HG03378 (cell line): ENCODE measurements at regions not wholly inside any gene's neighbourhood (a gene's known extent, or its start where the extent isn't known, plus 50 kb on each side); places are given as distances from the start of the nearest gene placed in this dataset.

Experiments used
- ATAC-seq: cut with Tn5 transposase; IDR thresholded peaks from one replicate; pipeline ENCODE4 v1.9.1; 2021; ENCODE audit warnings: mild to moderate bottlenecking, moderate library complexity; ENCODE audit not compliant: unreplicated experiment

- ATAC-seq = no peak
Measured at GRCh38 chr16:86710602-86710950, 132.2 kb downstream of the FOXL1 start.

DNA sequence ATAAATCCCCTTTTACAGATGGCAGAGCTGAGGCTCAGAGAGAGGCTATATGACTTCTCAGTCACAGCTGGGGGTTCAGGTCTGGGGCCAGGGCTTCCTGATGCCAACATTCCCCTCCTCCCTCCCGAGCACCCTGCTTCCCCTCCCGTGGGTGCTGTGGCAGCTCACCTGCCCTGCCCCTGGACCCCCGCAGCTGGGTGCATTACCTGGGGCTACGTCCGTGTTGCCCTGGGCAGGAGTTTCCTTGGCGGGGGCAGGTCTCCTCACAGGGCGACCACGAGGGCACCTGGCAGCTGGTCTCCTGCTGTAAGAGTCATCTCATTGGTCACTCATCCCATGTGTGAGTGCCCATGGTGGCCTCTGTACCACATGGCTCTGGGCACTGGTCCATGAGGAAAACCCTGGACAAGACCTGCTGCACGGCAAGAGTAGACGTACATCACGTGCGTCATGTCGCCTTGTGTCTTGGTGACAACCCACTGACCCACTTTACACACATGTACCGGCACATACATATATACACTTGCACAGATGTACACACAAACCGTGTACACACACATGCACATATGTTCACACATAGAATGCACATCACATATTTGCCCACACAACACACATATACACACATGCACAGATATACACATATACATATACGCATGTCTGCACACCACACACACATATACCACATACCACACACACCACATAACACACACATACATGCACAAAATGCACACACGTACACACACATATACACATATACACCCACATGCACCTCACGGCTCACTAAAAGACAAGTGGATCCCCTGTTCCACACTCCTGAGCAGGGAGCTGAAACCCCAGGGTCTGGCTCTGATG lies 134.0 kb downstream of the FOXL1 start:
- ATAC-seq = no peak

GRCh38 chr16:86713021-86713631 lies 134.8 kb downstream of the FOXL1 start:
- ATAC-seq = no peak

GRCh38 chr16:86714166-86714565 lies 135.8 kb downstream of the FOXL1 start:
- ATAC-seq = no peak

- ATAC-seq = no peak
Measured at GRCh38 chr16:86716649-86717048, 138.3 kb downstream of the FOXL1 start.

- ATAC-seq = no peak
Measured at GRCh38 chr16:86718118-86718517, 139.8 kb downstream of the FOXL1 start.

DNA sequence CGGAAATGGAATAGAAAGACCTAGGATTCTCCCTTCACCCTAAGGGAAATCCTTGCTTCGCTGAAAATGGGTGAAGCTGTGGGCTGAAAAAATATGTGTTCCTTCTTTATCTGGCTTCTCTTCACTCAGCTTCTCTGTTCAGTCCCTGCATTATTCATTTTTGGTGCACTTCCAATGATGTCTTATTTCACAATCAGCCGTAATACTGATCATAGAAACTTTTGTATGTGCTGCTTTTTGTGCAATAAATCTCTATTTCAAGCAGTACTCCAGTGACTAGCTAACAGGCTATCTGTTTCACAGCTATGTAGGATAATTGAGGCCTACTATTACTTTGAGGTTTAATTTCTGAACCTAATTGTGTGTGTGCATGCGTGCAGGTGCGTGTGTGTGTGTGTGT lies 144.6 kb downstream of the FOXL1 start:
- no peak for ATAC-seq

DNA sequence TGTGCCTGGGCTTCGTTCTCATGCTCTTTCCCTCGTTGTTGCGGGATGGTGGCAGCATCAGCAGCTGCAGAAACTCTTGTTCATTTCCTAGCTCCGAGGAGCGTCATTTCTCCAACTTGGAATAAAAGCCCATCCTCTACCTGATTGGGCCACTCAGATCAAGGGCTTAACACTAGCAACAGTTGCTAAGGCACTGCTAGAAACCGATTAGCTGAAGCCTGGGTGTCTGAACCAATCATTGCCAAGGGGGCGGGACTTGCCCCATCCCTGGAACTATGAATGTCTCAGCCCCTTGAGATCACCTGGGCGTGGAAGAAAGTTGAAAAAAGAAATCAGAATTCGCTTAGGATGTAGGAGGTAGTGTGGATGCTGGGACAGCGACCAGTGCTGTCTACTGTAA lies 145.3 kb downstream of the FOXL1 start:
- no peak for ATAC-seq

DNA sequence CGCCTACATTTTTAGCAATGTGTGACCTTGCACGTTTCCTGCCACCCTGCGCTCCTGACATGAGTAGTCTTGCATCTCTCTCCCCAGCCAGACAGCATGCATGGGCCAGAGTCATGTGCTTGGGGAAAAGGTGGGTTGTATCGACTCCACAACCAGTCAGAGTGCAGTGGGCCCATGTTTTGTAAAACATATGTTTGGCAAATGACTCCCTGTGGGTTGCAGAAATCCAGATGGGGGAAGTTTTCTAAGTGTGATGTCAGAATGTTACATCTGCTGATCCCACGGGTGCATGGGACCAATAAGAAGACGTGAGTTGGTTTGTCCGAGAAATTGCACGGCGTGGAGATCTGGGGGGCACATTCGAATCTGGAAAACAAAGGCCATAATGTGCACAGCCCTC lies 147.1 kb downstream of the FOXL1 start:
- no peak for ATAC-seq

DNA sequence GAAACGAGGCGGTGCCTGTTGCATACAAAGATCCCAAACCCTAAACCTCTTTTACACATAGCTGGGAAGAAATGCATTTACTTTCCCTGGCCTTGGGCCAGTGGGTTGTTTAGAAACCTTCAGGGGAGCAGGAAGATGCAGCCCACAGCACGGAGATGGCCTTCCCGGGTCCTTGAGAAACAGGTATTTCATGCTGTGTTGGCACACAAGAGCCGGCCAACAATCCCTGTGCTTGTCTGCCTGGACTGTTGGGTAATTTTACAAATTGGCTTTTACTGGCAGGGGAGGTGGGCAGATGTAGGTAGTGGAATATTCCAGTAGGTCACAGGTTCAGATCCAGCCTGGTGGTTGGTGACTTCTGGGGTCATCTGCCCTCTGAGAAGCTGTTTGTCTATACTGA lies 148.0 kb downstream of the FOXL1 start:
- no peak for ATAC-seq

DNA sequence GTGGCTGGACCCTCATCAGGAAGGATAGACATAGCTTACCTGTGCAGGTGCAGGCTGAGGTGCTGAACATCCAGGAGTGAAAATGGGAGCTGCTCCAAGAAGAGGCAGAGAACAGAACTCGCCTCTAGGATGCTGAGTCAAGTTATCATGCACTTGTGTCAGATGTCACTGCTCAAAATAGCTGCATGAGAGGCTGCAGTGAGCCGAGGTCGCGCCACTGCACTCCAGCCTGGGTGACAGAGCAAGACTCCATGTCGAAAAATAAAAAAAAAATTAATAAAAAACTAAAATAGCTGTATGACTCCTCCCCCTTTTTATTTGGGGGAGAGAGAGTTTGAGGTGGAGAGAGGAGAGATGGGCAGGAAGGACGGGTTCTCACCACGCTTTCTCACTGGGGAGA lies 148.8 kb downstream of the FOXL1 start:
- no peak for ATAC-seq

DNA sequence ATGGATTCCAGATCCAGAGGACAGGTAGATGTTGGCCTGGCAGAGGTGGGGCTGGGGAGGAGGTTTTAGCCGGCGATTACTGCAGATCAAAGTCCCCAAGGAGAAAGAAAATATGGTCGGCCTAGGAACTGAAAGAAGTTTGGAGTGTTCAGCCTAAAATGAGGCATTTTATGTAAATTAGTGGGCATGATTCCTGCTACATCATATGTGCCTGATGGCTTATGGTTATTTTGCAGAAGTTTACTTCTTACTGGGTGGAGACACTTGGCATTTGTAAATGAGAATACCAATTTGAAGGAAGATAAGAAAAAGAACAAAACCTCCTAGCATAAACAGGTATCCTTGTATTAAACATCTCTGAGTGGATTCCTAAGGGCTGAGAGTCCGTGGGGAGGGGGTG lies 149.3 kb downstream of the FOXL1 start:
- ATAC-seq = no peak

DNA sequence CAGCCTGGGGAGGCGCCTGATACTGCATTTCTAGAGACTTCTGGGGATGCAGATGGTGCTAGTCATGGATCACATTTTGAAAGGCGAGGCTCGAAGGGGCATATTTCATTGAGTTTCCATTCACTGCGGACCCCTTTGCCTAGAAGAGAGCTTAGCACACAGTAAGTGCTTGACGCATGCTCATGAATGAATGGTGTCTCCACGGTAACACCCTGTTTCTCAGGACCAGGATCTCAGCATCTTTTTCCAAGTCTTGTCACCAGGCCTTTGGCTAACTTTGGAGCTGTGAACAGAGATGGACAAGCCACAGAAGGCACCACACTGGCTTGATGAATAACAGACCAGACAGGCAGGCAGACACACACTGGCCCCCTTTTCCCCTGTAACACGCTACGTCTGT lies 151.3 kb downstream of the FOXL1 start:
- no peak for ATAC-seq

DNA sequence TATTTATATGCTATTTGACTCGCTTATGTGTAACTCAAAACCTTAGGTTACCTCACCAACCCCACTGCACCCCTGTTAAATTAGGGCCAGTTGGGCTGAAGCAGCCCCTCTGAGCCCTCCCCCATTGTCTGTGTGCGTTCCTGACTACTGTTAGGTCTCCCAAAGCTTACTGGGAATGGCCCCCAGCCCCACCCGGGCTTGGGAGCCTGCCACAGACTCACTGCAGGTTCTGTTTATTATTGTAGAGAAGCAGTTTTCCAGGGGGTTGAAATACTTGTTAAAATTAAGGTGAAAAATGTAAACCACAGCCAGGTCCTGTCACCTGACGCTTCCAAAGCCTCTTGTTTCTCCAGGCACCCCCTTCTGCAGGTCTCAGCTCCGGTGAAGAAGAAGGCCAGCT lies 151.7 kb downstream of the FOXL1 start:
- ATAC-seq = no peak

DNA sequence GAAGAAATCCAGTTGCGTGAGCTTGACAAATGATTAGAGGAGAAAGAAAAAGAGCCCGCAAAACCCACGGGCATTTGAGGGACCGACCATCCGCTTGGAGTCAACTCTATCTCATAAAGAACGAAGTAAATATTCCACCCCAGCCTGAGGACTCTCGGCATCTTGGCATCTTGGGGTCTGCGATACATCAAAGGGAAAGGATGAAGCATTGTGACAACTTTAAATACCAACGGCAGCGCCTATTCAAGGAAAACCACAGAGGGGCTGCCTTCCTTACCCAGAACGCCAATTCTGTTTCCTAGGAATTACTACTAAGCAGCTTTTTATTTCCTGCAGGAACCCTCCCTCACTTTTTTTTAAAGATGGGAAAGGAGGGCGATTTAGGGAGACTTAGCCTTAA lies 152.2 kb downstream of the FOXL1 start:
- ATAC-seq = no peak

GRCh38 chr16:86732621-86733295 lies 154.4 kb downstream of the FOXL1 start:
- no peak for ATAC-seq

DNA sequence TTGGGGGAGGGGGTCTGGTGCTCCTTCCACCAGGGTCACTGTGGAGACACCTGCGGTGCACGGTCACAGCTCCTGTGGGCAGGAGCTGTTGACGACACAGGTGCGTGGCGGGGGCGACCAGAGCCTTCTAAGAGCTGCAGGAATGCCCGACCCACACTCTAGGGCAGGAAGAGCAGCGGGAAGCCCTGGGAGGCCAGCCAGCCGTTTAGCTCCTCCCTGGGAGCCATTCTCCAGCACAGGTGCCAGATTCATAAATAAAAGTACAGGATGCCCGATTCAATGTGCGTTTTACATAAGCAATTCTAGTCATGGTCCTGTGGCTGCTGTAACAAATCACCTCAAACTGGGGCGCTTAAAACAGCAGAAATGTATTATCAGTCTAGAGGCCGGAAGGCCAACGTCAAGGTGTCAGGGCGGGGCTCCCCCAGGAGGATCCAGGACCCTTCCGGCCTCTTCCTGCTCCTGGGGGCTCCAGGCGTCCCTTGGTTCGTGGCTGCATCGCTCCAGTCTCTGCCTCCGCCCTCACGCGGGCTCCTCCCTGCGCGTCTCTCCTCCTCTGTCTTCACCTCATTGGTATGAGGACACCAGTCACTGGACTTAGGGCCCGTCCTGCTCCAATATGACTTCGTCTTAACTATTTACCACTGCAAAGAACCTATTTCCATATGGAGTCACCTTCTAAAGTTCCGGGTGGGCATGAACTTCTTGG lies 155.4 kb downstream of the FOXL1 start:
- ATAC-seq = no peak

DNA sequence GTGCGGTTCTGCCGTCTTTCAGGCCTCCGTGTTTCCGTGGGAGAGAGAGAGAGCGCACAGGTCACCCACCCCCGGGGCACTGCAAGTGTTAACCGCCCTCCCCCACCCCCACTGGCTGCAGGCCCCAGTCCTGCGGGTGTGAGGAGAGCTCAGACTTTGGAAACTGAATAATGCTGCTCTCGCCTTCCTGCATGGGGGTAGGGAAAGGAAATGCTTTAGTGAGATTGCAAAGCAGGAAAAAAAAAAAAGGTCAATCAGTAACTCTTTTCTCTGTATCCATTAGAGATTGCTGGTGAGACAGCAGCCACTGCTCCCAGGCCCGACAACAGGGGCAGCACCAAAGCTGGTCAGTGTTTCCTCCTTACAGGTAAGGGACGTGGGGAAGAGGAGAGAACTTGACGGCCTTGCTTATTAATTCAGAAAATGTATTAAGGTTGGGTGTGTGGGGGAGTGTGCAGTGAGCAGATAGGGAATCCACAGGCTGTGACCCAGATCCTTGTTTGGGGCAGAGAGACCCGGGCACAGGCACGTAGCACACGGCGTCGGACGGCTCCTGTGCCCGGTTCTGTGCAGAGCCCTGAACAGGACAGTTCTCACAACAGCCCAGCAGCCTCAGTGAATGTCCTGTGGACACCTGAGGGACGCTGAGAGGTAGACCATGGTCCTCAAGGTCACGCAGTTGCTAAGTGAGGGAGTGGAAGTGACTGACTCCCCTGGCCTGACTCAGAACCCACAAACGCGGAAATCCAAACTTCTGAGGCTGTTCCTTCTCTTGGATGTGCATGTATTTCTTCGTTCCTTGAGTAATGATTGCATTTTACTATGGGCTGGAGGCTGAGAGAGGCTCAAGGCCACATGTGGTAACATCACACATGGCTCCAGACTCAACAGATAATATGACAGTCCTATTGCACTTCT lies 156.5 kb downstream of the FOXL1 start:
- ATAC-seq = no peak

DNA sequence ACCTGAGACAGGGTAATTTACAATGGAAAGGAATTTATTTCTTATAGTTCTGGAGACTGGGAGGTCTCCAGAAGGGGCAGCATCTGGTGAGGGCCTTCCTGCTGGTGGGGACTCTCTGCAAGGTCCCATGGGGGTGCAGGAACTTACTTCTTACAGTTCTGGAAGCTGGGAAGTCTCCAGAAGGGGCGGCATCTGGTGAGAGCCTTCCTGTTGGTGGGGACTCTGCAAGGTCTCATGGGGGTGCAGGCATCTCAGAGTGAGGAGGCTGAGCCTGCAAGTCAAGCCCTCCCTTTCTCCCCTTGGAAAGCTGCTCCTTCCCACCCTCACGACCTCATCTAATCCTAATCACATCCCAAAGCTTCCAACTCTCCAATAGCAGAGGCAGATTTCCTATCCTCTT lies 157.4 kb downstream of the FOXL1 start:
- no peak for ATAC-seq

- no peak for ATAC-seq
Measured at GRCh38 chr16:86736502-86736901, 158.2 kb downstream of the FOXL1 start.

- no peak for ATAC-seq
Measured at GRCh38 chr16:86737083-86737482, 158.7 kb downstream of the FOXL1 start.
